VCaP (cell line): ENCODE measurements at regions not wholly inside any gene's neighbourhood (a gene's known extent, or its start where the extent isn't known, plus 50 kb on each side); places are given as distances from the start of the nearest gene placed in this dataset.

Experiments
- H3K27ac ChIP-seq: fragments of 450-650 bp; 2 replicates; pipeline ENCODE4 v1.5.1; 2017
- CTCF ChIP-seq: fragments of 450-650 bp; conservative IDR thresholded peaks from 2 replicates; pipeline ENCODE4 v1.5.1; 2017; ENCODE audit warnings: mild to moderate bottlenecking, moderate library complexity

GRCh38 chr18:9015689-9016088 is 86.8 kb upstream of the NDUFV2 start:
- no peak overlapping the region for H3K27ac ChIP-seq
- no peak for TF ChIP-seq CTCF

- no peak overlapping the region for H3K27ac ChIP-seq
- no peak for TF ChIP-seq CTCF
Observed at GRCh38 chr18:9016633-9017166, 85.8 kb upstream of the NDUFV2 start.

GRCh38 chr18:9017167-9017904 is 85.2 kb upstream of the NDUFV2 start:
- H3K27ac ChIP-seq, result no peak overlapping the region
- TF ChIP-seq CTCF, result no peak

GRCh38 chr18:9017905-9018227 is 84.6 kb upstream of the NDUFV2 start:
- TF ChIP-seq CTCF, result no peak
- H3K27ac ChIP-seq, result no peak overlapping the region

- TF ChIP-seq CTCF, result no peak
- no peak overlapping the region for H3K27ac ChIP-seq
Observed at GRCh38 chr18:9019135-9019534, 83.4 kb upstream of the NDUFV2 start.

- no peak overlapping the region for H3K27ac ChIP-seq
- no peak for TF ChIP-seq CTCF
Observed at GRCh38 chr18:9020221-9020620, 82.3 kb upstream of the NDUFV2 start.

- no peak for TF ChIP-seq CTCF
Observed at GRCh38 chr18:9021458-9021857, 81.0 kb upstream of the NDUFV2 start.

More at GRCh38 chr18:9021458-9021857, 81.0 kb upstream of the NDUFV2 start:
- H3K27ac ChIP-seq, result no peak overlapping the region
